GM19328 (cell line): ENCODE measurements at regions not wholly inside any gene's neighbourhood (a gene's known extent, or its start where the extent isn't known, plus 50 kb on each side); places are given as distances from the start of the nearest gene placed in this dataset.

Source experiments
- ATAC-seq: cut with Tn5 transposase; IDR thresholded peaks from one replicate; pipeline ENCODE4 v1.9.1; 2021; ENCODE audit warnings: mild to moderate bottlenecking, moderate library complexity; ENCODE audit not compliant: unreplicated experiment

DNA sequence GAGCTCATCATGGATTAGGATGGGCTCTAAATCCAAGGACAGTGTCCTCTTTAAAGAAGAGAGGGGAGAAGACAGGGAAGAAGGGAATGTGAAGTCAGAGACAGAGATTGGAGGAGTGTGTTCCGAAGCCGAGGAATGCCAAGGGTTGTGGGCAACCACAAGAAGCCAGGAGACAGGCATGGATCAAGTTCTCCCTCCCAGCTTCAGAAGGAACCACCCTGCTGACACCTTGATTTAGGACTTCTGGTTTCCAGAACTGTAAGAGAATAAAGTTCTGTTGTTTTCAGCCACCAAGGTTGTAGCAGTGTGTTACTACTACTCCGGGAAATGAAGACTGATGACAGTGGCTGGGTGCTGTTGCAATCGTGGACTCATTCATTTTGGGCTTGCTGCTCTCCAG is 120.1 kb downstream of the RPS12 start:
- no peak for ATAC-seq

DNA sequence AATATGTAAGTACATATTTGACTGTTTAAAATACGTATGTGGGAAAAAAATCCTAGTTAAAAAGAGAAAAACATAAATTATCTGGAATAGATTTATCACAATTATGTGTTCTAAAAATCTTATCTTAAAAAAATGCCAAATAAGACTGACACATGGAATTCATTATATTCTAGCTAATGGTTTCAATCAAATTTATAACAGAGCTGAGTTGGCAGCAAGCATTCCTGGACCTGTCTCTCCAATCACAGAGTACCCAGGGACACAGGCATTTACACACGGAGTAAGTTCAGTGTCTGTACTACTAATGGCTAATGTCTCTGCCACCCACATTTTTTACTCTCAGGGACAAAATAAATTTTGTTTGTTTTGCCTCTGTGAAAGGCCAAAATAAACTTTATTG is 122.3 kb downstream of the RPS12 start:
- ATAC-seq, result no peak

DNA sequence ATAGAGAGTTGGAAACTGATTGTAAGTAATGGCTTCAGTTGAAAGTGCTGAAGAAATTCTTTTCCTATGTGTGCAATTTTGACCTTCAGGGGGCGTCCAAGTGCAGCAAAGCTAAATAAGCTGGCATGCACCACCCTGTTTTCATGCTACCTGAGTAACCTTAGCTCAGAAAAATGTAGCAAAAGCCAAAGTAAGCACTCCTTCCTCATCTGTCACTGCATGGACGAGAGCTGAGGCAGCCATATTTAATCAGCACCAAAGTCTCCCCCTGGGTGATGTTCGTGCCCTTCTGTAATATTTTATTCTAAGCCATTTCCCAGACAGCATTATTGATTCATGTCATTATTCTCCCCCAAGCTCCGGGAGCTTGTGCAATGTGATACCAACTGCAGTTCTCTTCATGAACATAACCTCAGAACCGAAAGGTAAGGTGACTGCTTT is 123.1 kb downstream of the RPS12 start:
- ATAC-seq, result no peak

DNA sequence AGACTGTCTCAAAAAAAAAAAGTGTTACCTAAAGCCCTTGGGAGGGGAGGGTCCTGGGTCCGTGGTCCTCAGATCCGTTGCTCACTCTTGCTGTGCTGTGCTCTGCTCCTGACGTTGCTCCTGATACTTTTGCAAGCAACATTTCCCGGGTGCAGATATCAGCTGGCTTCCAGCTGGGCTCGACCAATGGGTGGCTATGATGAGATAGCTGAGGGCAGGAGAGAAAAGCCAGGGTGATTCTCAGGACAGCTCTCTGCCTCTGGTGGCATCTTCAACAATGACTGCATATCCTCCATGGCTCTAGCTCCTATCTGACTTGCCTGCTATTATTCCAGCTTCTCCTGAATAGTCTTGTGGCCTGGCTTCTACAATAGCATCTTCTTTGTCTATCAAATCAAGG is 134.5 kb downstream of the RPS12 start:
- no peak for ATAC-seq

DNA sequence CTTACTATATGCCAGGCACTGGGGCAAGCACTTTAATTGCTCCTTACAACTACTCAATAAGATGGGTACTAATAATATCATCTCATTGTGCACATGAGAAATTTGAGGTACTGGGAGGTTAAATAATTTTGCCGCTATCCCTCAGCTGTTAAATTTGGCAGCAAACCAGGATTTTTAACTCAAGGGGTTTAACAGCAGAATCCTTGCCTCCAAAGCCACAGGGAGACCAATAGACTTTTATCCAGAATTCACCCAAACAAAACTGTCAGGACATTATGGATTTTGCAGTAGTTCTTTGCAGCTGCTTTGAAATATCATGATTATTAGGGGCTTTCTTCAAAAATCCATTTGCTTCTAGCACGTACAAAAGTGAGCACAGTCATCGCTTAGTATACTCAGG is 136.2 kb downstream of the RPS12 start:
- no peak for ATAC-seq

DNA sequence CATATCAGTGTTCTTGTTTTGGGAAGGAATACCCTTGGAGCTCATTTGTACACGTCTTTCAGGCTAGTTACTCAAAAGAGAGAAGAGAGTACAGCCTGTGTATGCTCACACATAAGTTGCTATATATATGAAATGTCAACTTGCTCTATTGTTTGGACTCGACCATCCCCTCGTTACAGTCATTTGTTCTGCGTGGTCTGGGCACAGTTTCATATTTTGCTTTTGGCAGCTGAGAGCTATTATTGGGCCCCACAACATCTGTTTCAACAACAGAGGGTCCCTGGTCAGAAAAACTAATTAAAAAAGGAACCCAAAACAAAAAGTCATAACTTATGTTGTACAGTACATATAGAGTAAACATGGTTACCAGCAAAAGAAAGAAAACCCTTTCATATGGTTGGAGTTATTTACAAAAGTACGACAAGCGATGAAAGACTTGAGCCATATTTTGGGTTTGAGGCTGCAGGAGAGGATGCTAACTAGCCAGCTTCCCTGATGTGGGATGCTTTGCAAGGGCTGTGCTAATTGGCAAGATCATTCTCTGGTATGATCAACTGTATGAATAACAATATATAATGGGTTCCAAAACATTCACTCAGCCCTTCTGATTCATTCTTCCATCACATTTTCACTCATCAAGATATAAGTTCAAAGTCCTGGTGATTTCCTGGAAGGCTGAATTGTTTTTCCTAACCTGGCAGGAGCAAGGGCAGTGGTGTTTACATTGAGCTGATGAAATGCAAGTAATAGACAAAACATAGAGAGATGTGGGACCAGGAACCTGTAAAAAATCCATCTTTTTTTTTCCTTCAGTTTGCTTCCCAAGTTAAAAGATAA is 137.9 kb downstream of the RPS12 start:
- ATAC-seq, result no peak

DNA sequence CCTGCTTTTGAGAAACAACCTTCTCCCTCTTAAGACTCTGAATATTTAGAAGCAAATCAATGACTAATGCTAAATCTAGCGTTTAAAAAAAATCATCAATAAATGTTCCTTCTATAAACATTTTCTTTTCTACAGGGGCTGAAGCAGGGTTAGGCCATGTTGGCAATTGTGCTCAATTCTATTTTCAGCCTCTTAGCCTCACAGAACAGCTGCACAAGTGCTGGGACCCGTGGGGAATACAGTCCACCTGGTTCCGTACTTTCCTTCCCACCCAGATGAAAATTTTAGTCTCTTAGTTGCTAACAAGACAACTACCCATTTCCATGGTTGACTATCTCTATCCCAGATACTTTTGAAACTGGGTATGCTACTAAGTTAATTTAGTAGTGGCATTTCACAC is 138.6 kb downstream of the RPS12 start:
- ATAC-seq, result no peak

DNA sequence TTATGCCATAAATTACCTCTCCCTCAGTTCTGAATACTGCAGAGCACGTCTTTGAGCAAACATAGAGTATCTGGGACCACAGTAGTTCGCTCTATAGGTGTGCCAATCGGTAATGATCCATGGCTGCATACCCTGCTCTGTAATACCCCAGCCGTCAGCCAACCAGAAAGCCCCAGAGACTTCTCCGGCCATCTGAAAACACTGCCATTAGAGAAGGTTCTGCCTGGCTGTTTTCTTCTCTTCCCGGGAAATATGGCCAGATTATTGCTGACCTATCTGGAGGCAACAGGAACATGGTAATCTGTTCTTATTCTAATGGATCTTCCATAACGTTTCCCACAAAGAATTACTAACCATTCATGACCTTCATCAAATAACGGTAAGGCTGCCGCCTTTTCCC is 139.9 kb downstream of the RPS12 start:
- ATAC-seq, result no peak

DNA sequence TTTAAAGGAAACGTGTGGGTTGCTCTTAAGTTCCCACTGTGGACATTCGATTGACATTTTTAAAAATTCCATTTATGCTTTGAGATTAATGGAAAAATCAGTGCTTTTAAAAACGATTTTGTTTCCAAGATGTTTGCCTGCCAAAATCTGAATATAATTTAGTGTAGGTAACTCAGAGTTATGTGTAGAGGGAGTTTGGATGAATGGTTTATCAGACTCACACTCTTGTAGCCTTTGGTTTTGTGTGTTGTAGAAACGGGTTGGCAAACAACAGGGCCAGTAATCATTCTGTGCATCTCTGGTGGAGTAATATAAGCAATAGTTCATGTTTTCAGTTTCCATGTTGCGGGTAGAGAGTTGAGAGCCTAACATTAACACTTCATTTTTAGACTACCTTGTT is 140.6 kb downstream of the RPS12 start:
- ATAC-seq, result no peak

DNA sequence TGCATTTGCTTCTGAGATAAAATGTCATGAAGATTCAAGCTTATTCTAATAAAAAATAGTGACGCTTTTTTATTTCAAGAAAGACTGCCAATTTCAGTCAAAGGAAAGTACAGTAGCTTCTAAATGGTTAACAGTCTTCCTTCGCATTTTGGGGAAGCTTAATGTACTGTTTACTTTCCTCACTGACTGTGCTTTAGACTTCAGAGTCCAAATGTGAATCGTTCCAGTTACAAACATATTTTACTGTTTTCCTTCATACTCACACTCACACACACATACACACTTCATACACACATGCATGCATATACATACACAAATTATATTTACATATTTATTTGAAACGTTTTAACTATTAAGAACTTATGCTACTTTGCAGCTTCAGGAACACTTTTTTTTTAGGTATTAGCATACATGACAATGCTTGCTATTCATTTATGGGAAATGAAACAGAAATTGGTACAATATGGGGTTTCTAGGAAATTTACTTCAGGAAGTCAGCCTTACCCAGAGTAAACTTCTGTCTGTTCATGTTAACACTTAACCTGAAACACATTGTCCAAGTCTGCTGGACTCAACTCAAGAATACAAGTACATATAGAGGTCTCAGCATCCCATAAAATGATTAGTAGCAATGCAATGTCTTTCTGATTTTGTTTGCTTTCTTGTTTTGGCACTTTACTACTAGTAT is 145.4 kb downstream of the RPS12 start:
- ATAC-seq, result no peak

DNA sequence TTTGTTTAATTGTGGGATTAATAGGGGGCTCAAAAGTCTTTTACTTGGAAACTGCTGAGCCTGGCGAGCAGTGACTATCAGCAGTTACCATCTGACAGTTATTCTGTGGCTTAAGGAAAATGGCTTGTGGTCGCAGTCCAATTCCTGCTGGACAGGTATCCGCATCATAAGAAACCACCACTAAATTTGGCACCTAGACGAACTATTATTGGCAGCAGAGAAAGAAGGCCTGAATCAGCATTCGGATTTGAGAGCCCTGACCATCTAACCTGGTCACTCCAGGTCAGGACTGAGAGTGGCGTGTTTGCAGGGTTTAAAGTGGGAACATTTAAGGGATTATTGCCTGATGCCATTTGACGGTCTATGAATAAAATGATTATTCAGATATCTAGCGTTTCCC is 146.4 kb downstream of the RPS12 start:
- ATAC-seq, result no peak

DNA sequence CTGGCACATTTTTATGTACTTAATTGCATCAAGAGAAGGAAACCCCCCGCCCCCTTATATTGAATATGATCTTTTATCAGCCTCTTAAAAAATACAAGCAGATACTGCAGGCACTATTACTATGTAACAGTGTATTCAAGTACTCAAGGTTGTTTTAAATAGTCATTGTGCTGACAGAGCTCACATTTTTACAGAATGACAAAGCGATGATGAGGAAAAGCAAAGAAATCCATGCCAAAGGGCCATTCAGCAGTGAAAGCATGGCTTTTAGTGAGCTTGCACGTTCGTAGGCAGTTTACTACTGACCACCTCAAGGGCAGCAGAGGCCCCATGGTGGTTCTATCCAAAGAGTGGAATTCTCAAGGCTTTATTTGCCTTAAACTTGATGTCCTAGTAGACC is 146.8 kb downstream of the RPS12 start:
- ATAC-seq, result no peak

DNA sequence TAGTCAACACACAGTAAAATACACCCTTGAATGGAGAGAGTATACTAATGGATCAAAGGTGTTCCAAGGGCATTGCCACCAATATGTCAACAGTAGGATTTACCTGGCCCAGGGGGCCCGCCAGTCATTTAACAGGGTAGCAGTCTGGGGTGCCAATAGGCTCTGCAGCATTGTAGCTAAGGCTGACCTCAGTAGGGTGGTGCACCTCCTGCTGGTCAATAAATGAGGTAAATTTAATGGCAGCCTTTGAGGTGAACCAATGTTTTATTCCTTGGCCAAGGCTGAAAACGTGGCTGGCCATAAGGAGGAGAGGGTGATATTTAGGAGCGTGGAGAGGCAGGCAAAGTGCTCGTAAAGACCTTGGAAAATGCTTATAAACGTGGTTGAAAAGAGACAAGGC is 147.2 kb downstream of the RPS12 start:
- ATAC-seq, result no peak

DNA sequence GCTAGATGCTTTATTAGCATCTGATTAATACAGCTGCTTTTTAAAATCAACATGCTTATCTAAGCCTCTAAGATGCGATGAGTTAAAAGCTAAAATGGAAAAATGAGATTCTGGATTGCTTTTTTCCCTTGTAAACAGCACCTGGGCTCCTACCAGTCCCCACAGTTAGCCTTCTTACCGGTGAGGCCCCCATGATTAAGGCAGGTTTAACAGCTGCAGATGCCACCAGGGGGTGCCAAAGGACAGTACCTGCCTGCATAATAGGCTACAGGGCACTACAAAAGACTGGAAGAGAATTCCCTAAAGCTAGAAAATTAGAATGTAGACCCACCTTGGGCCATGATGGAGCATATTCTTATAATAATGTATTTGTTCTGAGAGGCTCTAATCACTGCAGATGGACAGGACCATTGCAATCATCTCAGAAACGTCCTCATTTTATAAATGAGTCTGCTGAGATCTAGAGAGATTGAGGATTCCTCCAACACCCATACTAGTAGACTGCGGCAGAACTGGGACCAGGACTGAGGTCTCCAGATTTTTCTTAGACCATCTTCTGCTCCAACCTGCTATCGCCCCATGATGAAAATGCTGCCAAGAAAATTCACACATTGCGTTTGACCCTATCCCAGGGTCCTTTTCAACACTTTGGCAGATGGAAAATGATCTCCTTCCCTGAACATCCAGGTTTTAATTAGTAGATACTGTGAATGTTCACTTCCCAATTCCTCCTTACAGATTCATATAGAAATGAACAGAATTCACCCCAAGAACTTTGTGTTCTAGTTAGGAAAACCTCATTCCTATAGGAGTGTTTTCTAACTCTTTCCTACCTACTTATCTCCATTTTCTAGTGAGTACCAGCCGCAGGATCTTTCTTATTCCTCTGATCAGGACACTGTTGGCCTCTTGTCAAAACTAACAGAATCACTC is 148.8 kb downstream of the RPS12 start:
- peak; percentile 81 for ATAC-seq

DNA sequence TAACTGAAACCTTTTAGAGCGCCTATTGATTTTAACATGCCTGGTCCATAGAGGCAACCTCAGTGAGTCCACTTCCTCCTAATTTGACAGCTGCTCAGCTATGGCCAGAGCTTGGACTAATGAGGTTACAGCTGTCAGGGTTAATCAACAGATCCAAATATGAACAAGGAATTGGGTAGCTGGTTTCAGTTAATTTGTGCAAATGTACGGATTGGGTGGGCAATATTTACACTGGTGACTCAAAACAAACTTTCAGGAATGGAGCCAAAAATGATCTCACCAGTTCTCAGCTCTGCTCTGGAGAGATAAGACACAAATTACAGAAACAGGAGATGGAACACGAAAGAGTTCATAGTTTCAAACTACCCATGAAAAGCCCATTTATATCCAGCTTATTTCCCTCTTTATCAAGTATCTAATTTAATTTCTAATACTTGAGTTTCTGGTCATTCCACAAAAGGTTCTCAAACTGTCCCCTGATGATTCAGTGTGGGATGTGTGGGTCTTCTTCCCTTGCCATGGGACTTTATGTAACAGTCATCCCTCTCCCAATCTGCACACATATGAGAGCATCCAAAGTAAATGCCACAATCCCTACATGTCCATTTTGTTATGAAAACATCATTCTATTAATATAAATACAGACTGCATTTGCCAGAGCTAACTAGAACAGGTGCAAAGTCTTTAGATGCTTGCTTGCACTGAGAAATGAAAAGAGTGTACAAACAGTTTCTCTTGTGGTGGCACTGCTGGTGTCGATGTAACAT is 149.9 kb downstream of the RPS12 start:
- no peak for ATAC-seq

DNA sequence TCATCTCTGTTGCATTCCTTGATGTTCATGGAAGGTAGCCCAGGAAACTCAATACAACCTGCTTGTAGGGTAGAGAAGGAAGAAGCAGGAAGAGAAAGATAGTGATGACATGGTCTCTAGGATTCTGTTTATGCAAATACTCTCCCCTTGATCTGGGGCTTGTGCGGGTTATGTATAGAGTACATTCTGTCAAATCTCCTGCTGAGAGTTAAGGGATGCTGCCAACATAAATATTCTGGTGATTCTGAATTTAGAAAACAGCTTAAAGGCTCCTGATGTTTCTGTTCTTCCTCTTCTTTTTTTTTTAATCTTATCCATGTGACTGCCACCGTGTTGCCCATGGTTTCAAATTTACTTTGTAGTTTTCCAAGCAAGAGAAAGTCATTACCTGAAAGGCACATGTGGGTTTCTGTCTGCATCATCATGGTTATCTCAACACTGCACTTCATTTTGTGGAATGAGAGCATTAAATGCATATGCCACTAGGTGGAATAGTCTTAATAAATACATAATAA is 150.6 kb downstream of the RPS12 start:
- no peak for ATAC-seq

DNA sequence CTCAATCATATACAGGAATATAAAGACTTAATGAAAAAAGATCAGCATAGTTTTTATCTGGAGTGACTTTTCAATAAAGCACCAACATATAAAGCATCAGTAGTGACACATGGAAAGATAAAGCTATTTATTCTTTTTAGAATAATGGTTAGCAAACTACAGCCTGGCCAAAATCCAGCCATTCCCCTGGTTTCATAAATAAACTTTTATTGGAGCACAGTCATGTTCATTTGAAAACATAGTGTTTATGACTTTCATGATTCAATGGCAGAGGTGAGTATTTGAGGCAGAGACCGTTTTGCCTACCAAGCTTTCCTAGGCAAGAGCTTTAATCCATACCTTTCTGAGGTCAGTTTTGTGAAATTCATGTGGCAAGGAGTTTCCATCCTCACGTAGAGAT is 153.5 kb downstream of the RPS12 start:
- ATAC-seq, result no peak

DNA sequence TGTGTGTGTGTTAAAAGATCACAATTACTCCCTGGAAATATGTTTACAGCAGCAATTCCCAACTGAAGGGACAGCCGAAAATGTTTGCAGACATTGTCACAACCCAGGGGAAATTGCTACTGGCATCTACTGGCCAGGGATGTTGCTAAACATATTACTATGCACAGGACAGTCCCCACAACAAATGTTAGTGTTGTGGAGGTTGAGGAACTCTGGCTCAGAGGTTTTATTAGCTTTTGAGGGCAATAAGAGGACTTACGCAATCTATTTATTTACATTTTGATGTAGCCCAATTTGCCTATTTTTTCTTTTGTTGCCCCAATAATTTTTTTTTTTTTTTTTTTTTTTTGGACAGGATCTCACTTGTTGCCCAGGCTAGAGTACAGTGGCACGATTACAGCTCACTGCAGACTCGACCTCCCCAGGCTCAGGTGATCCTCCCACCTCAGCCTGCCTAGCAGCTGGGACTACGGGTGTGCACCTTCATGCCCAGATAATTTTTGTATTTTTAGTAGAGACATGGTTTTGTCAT is 154.1 kb downstream of the RPS12 start:
- ATAC-seq, result no peak

DNA sequence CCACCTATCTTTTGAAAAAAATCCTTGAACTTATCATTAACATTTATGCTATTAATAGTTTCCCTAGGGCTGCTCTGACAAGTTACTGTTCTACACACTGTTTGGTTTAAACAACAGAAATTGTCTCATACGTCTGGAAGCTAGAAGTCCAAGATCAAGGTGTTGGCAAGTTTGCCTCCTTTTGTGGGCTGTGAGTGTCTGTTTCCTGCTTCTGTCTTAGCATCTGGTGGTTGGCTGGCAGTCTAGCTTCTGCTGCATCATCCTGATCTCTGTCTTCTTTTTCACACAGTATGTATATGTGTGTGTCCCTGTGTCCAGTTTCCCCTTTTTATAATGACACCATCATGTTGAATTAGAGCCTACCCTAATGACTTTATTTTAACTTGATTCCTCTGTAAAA is 154.8 kb downstream of the RPS12 start:
- no peak for ATAC-seq

DNA sequence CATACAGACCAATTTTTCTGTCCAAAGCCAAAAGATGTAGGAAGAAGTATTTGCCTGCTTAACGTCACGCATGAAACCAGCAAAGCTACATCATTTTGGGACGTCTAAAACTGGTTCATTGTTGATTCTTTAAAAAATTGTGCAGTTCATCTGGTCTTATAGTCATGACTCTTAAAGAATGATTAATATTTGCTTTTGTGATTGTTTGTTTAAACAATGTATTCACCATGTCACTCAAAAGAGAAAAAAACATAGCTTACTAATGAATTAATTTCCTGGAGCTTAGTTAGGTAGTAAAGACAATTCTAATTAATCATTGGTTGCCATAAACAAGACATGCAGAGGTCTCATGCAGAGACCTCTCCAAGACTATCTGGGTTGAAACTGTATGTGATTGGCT is 157.3 kb downstream of the RPS12 start:
- no peak for ATAC-seq
